Ishikawa (cell line): ENCODE measurements at regions not wholly inside any gene's neighbourhood (a gene's known extent, or its start where the extent isn't known, plus 50 kb on each side); places are given as distances from the start of the nearest gene placed in this dataset.

Experiments used
- CEBPB ChIP-seq: IDR thresholded peaks from 2 replicates; pipeline ENCODE4 v1.6.1; 2012
- CREB1 ChIP-seq: IDR thresholded peaks from 2 replicates; pipeline ENCODE4 v1.6.1; 2012; ENCODE audit warnings: low read depth
- EGR1 ChIP-seq: IDR thresholded peaks from 2 replicates; pipeline ENCODE4 v1.6.1; 2012
- EP300 ChIP-seq: IDR thresholded peaks from 2 replicates; pipeline ENCODE4 v1.6.1; 2012; ENCODE audit warnings: borderline replicate concordance
- NFIC ChIP-seq: IDR thresholded peaks from 2 replicates; pipeline ENCODE4 v1.6.1; 2012
- RAD21 ChIP-seq: IDR thresholded peaks from 2 replicates; pipeline ENCODE4 v1.6.1; 2012; ENCODE audit warnings: low read depth
- YY1 ChIP-seq: IDR thresholded peaks from 2 replicates; pipeline ENCODE4 v1.6.1; 2012; ENCODE audit warnings: low read depth
- TF ChIP-seq, protein P1 (sequence below): IDR thresholded peaks from 2 replicates; pipeline ENCODE4 v1.6.1; 2012; ENCODE audit warnings: low read depth, mild to moderate bottlenecking
- TF ChIP-seq, protein P2 (sequence below): IDR thresholded peaks from 2 replicates; pipeline ENCODE4 v1.6.1; 2012

- TF ChIP-seq, protein P1, sequence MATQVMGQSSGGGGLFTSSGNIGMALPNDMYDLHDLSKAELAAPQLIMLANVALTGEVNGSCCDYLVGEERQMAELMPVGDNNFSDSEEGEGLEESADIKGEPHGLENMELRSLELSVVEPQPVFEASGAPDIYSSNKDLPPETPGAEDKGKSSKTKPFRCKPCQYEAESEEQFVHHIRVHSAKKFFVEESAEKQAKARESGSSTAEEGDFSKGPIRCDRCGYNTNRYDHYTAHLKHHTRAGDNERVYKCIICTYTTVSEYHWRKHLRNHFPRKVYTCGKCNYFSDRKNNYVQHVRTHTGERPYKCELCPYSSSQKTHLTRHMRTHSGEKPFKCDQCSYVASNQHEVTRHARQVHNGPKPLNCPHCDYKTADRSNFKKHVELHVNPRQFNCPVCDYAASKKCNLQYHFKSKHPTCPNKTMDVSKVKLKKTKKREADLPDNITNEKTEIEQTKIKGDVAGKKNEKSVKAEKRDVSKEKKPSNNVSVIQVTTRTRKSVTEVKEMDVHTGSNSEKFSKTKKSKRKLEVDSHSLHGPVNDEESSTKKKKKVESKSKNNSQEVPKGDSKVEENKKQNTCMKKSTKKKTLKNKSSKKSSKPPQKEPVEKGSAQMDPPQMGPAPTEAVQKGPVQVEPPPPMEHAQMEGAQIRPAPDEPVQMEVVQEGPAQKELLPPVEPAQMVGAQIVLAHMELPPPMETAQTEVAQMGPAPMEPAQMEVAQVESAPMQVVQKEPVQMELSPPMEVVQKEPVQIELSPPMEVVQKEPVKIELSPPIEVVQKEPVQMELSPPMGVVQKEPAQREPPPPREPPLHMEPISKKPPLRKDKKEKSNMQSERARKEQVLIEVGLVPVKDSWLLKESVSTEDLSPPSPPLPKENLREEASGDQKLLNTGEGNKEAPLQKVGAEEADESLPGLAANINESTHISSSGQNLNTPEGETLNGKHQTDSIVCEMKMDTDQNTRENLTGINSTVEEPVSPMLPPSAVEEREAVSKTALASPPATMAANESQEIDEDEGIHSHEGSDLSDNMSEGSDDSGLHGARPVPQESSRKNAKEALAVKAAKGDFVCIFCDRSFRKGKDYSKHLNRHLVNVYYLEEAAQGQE: no peak
- no peak for TF ChIP-seq RAD21
- TF ChIP-seq EP300: no peak
- TF ChIP-seq EGR1: no peak
- TF ChIP-seq, protein P2, sequence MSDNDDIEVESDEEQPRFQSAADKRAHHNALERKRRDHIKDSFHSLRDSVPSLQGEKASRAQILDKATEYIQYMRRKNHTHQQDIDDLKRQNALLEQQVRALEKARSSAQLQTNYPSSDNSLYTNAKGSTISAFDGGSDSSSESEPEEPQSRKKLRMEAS: no peak
- TF ChIP-seq CREB1: no peak
- TF ChIP-seq YY1: no peak
- TF ChIP-seq NFIC: no peak
- no peak for TF ChIP-seq CEBPB
Observed at GRCh38 chr16:55242667-55243066, 81.3 kb upstream of the IRX6 start.
